ENCODE measurements at regions not wholly inside any gene's neighbourhood (a gene's known extent, or its start where the extent isn't known, plus 50 kb on each side); places are given as distances from the start of the nearest gene placed in this dataset.

DNA sequence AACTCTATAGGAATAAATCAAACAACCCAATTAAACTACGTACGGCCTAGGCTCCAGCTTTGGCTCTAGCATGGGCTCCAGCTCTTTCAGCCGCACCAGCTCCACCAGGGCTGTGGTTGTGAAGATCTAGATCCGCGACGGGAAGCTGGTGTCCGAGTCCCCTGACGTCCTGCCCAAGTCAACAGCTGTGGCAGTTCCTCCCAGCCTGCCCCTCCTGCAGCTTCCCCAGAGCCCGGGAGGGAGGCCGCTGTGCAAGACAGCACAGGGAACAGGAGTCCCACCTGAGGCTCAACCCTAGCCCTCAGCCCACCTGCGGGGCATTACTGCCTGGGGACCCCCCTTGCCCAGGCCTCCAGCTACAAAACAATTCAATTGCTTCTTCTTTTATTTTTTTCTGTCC is 2680.3 kb downstream of the PCDH7 start:
- H3K27me3 ChIP-seq (replicated peaks; ENCODE audit: insufficient read depth), result no peaks in the 10 kb centered on the region
- no peaks in the 10 kb centered on the region for H3K9me3 ChIP-seq
- H3K4me1 ChIP-seq (replicated peaks), result no peaks in the 10 kb centered on the region
- H3K27ac ChIP-seq, result no peak overlapping the region
- 95% methylated on average over 11 of the region's 11 CpGs for WGBS
- no peak overlapping the region for H3K4me3 ChIP-seq
- TF ChIP-seq, protein P1, sequence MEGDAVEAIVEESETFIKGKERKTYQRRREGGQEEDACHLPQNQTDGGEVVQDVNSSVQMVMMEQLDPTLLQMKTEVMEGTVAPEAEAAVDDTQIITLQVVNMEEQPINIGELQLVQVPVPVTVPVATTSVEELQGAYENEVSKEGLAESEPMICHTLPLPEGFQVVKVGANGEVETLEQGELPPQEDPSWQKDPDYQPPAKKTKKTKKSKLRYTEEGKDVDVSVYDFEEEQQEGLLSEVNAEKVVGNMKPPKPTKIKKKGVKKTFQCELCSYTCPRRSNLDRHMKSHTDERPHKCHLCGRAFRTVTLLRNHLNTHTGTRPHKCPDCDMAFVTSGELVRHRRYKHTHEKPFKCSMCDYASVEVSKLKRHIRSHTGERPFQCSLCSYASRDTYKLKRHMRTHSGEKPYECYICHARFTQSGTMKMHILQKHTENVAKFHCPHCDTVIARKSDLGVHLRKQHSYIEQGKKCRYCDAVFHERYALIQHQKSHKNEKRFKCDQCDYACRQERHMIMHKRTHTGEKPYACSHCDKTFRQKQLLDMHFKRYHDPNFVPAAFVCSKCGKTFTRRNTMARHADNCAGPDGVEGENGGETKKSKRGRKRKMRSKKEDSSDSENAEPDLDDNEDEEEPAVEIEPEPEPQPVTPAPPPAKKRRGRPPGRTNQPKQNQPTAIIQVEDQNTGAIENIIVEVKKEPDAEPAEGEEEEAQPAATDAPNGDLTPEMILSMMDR (IDR thresholded peaks at IDR 0.05), result no peak
- TF ChIP-seq POLR2A (IDR thresholded peaks at IDR 0.05) (no peak), POLR2AphosphoS5 (IDR thresholded peaks at IDR 0.05) (no peak)
- DNase-seq (ENCODE audit: low spot score), result no peak
- intact Hi-C loops (cut with DNase I), result no loop called here
- H3K36me3 ChIP-seq, result no peaks in the 10 kb centered on the region

DNA sequence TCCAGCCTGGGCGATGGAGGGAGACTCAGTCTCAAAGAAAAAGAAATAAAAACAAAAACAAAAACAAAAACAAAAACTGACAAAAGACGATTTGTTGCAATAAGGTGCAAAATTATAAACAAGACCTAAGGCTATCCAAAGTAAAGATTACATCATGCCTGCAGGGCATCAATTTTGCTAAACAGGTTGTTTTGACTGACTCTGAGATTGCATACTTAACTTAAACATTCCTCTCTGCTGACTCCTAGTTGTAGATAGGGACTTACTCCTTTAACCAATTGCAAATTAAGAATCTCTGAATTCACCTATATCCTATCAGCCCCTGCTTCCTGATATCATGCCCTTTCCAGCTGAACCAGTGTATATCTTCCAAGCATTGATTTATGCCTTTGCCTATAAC is 2687.3 kb downstream of the PCDH7 start:
- 71% methylated on average over 2 of the region's 2 CpGs for WGBS
- intact Hi-C loops (cut with DNase I), result no loop called here
- TF ChIP-seq, protein P1 (IDR thresholded peaks at IDR 0.05), result no peak
- TF ChIP-seq POLR2A (IDR thresholded peaks at IDR 0.05) (no peak), POLR2AphosphoS5 (IDR thresholded peaks at IDR 0.05) (no peak)
- no peaks in the 10 kb centered on the region for H3K27me3 ChIP-seq (replicated peaks; ENCODE audit: insufficient read depth)
- no peaks in the 10 kb centered on the region for H3K9me3 ChIP-seq
- H3K4me1 ChIP-seq (replicated peaks), result no peaks in the 10 kb centered on the region
- DNase-seq (ENCODE audit: low spot score), result no peak
- no peak overlapping the region for H3K27ac ChIP-seq
- H3K4me3 ChIP-seq, result no peak overlapping the region
- H3K36me3 ChIP-seq, result no peaks in the 10 kb centered on the region

DNA sequence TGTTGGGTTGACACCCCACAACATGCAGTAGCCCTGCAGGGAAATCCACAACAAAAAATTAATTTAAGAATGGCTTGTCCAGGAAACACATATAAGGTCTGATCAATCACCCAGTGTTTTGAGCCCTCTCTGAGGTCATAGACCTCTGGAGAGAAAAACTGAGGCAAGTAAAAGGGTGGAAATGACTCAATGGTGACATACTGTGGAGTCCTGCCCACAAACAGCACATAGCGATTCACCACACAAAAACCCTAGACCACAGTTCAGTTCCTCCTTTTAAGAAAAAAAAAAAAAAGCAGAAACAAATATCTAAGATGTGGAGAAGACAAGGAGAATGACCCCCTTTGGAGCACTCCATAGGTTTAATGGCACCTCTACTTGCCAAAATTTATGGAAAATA is 2691.0 kb downstream of the PCDH7 start:
- no peak for DNase-seq (ENCODE audit: low spot score)
- Histone ChIP-seq H3K4me3 (no peak overlapping the region), H3K27me3 (replicated peaks; ENCODE audit: insufficient read depth) (no peaks in the 10 kb centered on the region), H3K36me3 (no peaks in the 10 kb centered on the region), H3K4me1 (replicated peaks) (no peaks in the 10 kb centered on the region), H3K9me3 (no peaks in the 10 kb centered on the region), H3K27ac (no peak overlapping the region)
- WGBS, result 88% methylated on average over 1 of the region's 1 CpG
- no peak for TF ChIP-seq POLR2AphosphoS5 (IDR thresholded peaks at IDR 0.05)
- no peak for TF ChIP-seq POLR2A (IDR thresholded peaks at IDR 0.05)
- TF ChIP-seq, protein P1 (IDR thresholded peaks at IDR 0.05), result no peak
- intact Hi-C loops (cut with DNase I), result no loop called here

DNA sequence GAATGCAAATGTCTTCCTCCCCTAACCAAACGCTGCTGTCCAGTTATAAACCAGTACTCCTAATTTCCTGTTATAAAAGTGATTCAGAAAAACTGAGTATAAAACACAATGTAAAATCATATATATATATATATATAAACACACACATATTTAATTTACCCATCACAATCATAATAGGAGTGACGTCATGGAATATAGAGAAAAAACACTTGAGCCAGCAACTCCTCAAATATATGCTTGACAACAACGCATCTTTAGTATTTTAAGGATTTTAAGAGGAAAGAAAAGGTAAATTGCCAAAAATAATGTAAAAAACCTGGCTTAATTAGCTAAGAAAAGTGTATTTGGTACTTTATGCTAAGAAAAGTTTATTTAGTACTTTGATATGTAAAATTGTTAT is 2701.7 kb downstream of the PCDH7 start:
- TF ChIP-seq, protein P1 (IDR thresholded peaks at IDR 0.05), result no peak
- TF ChIP-seq POLR2A (IDR thresholded peaks at IDR 0.05) (no peak), POLR2AphosphoS5 (IDR thresholded peaks at IDR 0.05) (no peak)
- Histone ChIP-seq H3K36me3 (no peaks in the 10 kb centered on the region), H3K27ac (no peak overlapping the region), H3K4me3 (no peak overlapping the region), H3K4me1 (replicated peaks) (no peaks in the 10 kb centered on the region), H3K27me3 (replicated peaks; ENCODE audit: insufficient read depth) (no peaks in the 10 kb centered on the region), H3K9me3 (no peaks in the 10 kb centered on the region)
- DNase-seq (ENCODE audit: low spot score), result no peak
- WGBS, result 88% methylated on average over 3 of the region's 3 CpGs
- intact Hi-C loops (cut with DNase I), result no loop called here

DNA sequence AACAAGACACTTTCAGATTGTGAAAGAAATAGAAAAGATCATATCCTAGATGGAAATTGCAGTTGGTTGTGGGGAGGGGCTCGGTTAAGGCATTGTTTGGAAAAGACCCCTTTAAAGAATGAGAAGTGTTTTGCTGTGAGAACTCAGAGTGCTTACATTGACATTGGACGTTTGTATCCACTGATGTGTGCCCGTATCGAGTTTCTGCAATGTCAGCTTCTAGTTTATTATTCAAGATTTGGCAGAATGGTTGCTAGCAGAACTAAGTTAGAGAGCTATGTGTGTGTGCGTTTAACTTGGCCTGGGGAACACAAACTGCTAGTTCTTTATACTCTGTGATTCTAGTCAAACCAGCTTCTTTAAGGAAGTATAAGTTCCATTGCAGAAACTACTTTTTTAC is 2702.5 kb downstream of the PCDH7 start:
- Histone ChIP-seq H3K27me3 (replicated peaks; ENCODE audit: insufficient read depth) (no peaks in the 10 kb centered on the region), H3K27ac (no peak overlapping the region), H3K9me3 (no peaks in the 10 kb centered on the region), H3K36me3 (no peaks in the 10 kb centered on the region), H3K4me3 (no peak overlapping the region), H3K4me1 (replicated peaks) (no peaks in the 10 kb centered on the region)
- 14% methylated on average over 5 of the region's 5 CpGs for WGBS
- TF ChIP-seq POLR2AphosphoS5 (IDR thresholded peaks at IDR 0.05) (no peak), POLR2A (IDR thresholded peaks at IDR 0.05) (no peak)
- TF ChIP-seq, protein P1 (IDR thresholded peaks at IDR 0.05), result no peak
- no peak for DNase-seq (ENCODE audit: low spot score)
- intact Hi-C loops (cut with DNase I), result no loop called here
